ENCODE measurements at regions not wholly inside any gene's neighbourhood (a gene's known extent, or its start where the extent isn't known, plus 50 kb on each side); places are given as distances from the start of the nearest gene placed in this dataset.

- no peak for TF ChIP-seq CTCF (conservative IDR thresholded peaks at IDR 0.05; ENCODE audit: low read depth in 2 of 2)
- TF ChIP-seq STAT1 (IDR thresholded peaks at IDR 0.05; ENCODE audit: unreplicated experiment), result no peak
- TF ChIP-seq EZH2 (IDR thresholded peaks at IDR 0.05; ENCODE audit: low read depth, unreplicated experiment), result no peak
- no peak for TF ChIP-seq POLR2AphosphoS5 (IDR thresholded peaks at IDR 0.05; ENCODE audit: low read depth)
- no peak for TF ChIP-seq EZH2phosphoT487 (IDR thresholded peaks at IDR 0.05; ENCODE audit: unreplicated experiment)
Observed at GRCh38 chr4:171378323-171378722, 434.9 kb upstream of the GALNTL6 start.

Measured in GM23338 (cell line).